ENCODE measurements at regions not wholly inside any gene's neighbourhood (a gene's known extent, or its start where the extent isn't known, plus 50 kb on each side); places are given as distances from the start of the nearest gene placed in this dataset.
A peak's percentile ranks its signal among the peaks of the same experiment; 100 is the strongest.

GRCh38 chr2:71736091-71736861 lies 282.9 kb downstream of the DYSF start:
- TF ChIP-seq, protein P1, sequence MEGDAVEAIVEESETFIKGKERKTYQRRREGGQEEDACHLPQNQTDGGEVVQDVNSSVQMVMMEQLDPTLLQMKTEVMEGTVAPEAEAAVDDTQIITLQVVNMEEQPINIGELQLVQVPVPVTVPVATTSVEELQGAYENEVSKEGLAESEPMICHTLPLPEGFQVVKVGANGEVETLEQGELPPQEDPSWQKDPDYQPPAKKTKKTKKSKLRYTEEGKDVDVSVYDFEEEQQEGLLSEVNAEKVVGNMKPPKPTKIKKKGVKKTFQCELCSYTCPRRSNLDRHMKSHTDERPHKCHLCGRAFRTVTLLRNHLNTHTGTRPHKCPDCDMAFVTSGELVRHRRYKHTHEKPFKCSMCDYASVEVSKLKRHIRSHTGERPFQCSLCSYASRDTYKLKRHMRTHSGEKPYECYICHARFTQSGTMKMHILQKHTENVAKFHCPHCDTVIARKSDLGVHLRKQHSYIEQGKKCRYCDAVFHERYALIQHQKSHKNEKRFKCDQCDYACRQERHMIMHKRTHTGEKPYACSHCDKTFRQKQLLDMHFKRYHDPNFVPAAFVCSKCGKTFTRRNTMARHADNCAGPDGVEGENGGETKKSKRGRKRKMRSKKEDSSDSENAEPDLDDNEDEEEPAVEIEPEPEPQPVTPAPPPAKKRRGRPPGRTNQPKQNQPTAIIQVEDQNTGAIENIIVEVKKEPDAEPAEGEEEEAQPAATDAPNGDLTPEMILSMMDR (IDR thresholded peaks at IDR 0.05; ENCODE audit: borderline replicate concordance, extremely low read depth, insufficient read depth) = no peak
- no peak overlapping the region for H3K27ac ChIP-seq (ENCODE audit: low read depth in 2 of 2, low read length in 2 of 2)

More at GRCh38 chr2:71736091-71736861, 282.9 kb downstream of the DYSF start:
- H3K4me3 ChIP-seq (ENCODE audit: low read length in 3 of 3) = no peak overlapping the region
- no peak for FAIRE-seq
- no peaks in the 10 kb centered on the region for H3K4me1 ChIP-seq (ENCODE audit: control insufficient read depth in 2 of 3, insufficient read depth in 2 of 3, low read depth in 1 of 3, low read length in 3 of 3)
- H3K36me3 ChIP-seq (ENCODE audit: control insufficient read depth in 2 of 3, insufficient read depth in 3 of 3, low read length in 3 of 3) = no peaks in the 10 kb centered on the region
- H3K9ac ChIP-seq (ENCODE audit: low read length in 3 of 3) = no peak overlapping the region
- no peaks in the 10 kb centered on the region for H3K9me3 ChIP-seq (ENCODE audit: control insufficient read depth in 2 of 3, insufficient read depth in 1 of 3, low read length in 3 of 3)
- no peaks in the 10 kb centered on the region for H3K27me3 ChIP-seq (ENCODE audit: control insufficient read depth, insufficient read depth, low read length)
- intact Hi-C loops (cut with DNase I) = no loop called here
- DNase-seq = peak in 3 of 5 donors; percentile 61 to 75 (median 75)
